ENCODE measurements at regions not wholly inside any gene's neighbourhood (a gene's known extent, or its start where the extent isn't known, plus 50 kb on each side); places are given as distances from the start of the nearest gene placed in this dataset.
A peak's percentile ranks its signal among the peaks of the same experiment; 100 is the strongest.
"Not testable (repeated sequence)": the region's sequence is repeated elsewhere in the genome, so short reads cannot be mapped to it uniquely, and the experiment has no call there.

- H3K4me1 ChIP-seq (ENCODE audit: control insufficient read depth, insufficient read depth, low read length) = no peaks in the 10 kb centered on the region
- TF ChIP-seq GLI4 (tag by site-specific recombination; IDR thresholded peaks at IDR 0.05) = no peak
- no peak for TF ChIP-seq ZNF658 (tag by site-specific recombination; IDR thresholded peaks at IDR 0.05)
- no peak overlapping the region for H3K4me3 ChIP-seq (ENCODE audit: low read depth, low read length)
- H3K36me3 ChIP-seq (ENCODE audit: control insufficient read depth in 2 of 2, insufficient read depth in 1 of 2, low read length in 2 of 2) = no peaks in the 10 kb centered on the region
- CTCF ChIA-PET = no interaction called here
- POLR2A ChIA-PET = no interaction called here
- H3K9me3 ChIP-seq (ENCODE audit: control insufficient read depth, insufficient read depth, low read depth, low read length) = no peaks in the 10 kb centered on the region
- no peak overlapping the region for H3K27ac ChIP-seq (ENCODE audit: extremely low read depth, low read depth, low read length)
Measured at GRCh38 chr5:67724412-67725135, 491.0 kb upstream of the PIK3R1 start.

DNA sequence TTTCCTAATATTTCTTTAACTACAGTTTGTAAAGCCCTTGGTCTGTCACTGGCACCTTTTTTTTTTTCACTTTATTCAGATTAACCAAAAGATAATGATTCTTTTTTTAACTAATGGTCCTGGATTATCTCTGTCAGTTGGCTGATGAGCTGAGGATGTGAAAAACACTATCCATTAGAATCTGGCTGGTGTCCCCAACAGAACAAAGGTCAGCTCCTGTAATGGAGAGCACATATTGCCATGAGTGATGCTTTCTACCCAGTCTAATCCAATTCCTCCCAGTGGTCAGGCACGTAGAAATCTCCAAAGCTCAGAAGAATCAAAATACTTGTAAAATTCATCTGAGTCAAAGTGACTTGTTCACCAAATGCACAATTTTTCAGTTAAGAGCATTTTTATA is 491.7 kb upstream of the PIK3R1 start:
- no peak for TF ChIP-seq ZNF560 (tag by site-specific recombination; IDR thresholded peaks at IDR 0.05; ENCODE audit: borderline replicate concordance)
- TF ChIP-seq GLIS2 (tag by site-specific recombination; IDR thresholded peaks at IDR 0.05) = no peak
- no peak for TF ChIP-seq ZNF311 (tag by site-specific recombination; IDR thresholded peaks at IDR 0.05; ENCODE audit: borderline replicate concordance)
- TF ChIP-seq ZNF433 (tag by site-specific recombination; IDR thresholded peaks at IDR 0.05; ENCODE audit: low read depth) = no peak
- no peak for TF ChIP-seq ZNF449 (tag by site-specific recombination; IDR thresholded peaks at IDR 0.05)
- no peak for TF ChIP-seq PRDM4 (tag by site-specific recombination; IDR thresholded peaks at IDR 0.05)
- TF ChIP-seq ZNF510 (tag by site-specific recombination; IDR thresholded peaks at IDR 0.05; ENCODE audit: insufficient replicate concordance) = no peak
- TF ChIP-seq ZNF223 (tag by site-specific recombination; IDR thresholded peaks at IDR 0.05) = no peak
- no peak for TF ChIP-seq ZNF791 (tag by site-specific recombination; IDR thresholded peaks at IDR 0.05)
- no peak for TF ChIP-seq ZNF600 (tag by site-specific recombination; IDR thresholded peaks at IDR 0.05)
- no peak for TF ChIP-seq KLF8 (tag by site-specific recombination; IDR thresholded peaks at IDR 0.05)
- no peak for TF ChIP-seq ZNF707 (tag by site-specific recombination; IDR thresholded peaks at IDR 0.05)
- TF ChIP-seq ZNF366 (tag by site-specific recombination; conservative IDR thresholded peaks at IDR 0.05) = no peak
- no peaks in the 10 kb centered on the region for H3K36me3 ChIP-seq (ENCODE audit: control insufficient read depth in 2 of 2, insufficient read depth in 1 of 2, low read length in 2 of 2)
- no peak overlapping the region for H3K27ac ChIP-seq (ENCODE audit: extremely low read depth, low read depth, low read length)
- H3K4me3 ChIP-seq (ENCODE audit: low read depth, low read length) = no peak overlapping the region
- CTCF ChIA-PET = no interaction called here
- POLR2A ChIA-PET = no interaction called here
- H3K9me3 ChIP-seq (ENCODE audit: control insufficient read depth, insufficient read depth, low read depth, low read length) = no peaks in the 10 kb centered on the region
- no peaks in the 10 kb centered on the region for H3K4me1 ChIP-seq (ENCODE audit: control insufficient read depth, insufficient read depth, low read length)

DNA sequence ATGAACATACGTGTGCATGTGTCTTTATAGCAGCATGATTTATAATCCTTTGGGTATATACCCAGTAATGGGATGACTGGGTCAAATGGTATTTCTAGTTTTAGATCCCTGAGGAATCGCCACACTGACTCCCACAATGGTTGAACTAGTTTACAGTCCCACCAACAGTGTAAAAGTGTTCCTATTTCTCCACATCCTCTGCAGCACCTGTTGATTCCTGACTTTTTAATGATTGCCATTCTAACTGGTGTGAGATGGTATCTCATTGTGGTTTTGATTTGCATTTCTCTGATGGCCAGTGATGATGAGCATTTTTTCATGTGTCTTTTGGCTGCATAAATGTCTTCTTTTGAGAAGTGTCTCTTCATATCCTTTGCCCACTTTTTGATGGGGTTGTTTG is 493.0 kb upstream of the PIK3R1 start:
- H3K4me1 ChIP-seq (ENCODE audit: control insufficient read depth, insufficient read depth, low read length); H3K27ac ChIP-seq (ENCODE audit: extremely low read depth, low read depth, low read length); CTCF ChIA-PET; H3K9me3 ChIP-seq (ENCODE audit: control insufficient read depth, insufficient read depth, low read depth, low read length); H3K4me3 ChIP-seq (ENCODE audit: low read depth, low read length); POLR2A ChIA-PET; H3K36me3 ChIP-seq (ENCODE audit: control insufficient read depth in 2 of 2, insufficient read depth in 1 of 2, low read length in 2 of 2): not testable (repeated sequence)
- peak; percentile 91 for TF ChIP-seq SCRT2 (tag by site-specific recombination; IDR thresholded peaks at IDR 0.05)
- TF ChIP-seq SCRT1 (tag by site-specific recombination; IDR thresholded peaks at IDR 0.05; ENCODE audit: borderline replicate concordance) = peak; percentile 77

All from HEK293 (cell line).